ENCODE measurements at regions not wholly inside any gene's neighbourhood (a gene's known extent, or its start where the extent isn't known, plus 50 kb on each side); places are given as distances from the start of the nearest gene placed in this dataset.

DNA sequence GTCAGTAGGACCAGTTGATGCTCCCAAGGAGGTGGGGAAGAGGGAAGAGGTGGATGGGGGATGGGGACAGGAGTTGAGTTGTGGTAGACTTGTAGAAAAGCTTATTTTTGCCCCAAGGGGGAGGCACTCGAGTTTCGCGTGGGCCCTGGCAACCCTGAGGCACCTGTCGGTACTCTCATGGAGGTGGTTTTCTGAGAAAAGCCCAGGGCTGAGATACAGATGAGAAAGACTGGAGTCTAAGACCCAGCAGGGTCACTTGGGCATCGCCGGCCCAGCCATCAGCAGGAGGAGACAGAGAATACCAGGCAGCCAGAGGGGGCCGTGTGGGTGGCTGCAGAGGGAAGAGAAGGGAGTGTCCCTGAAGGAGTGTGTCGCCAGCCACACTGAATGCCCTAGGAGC lies 57.7 kb upstream of the HPCAL1 start (continued):
- TF ChIP-seq, protein P1, sequence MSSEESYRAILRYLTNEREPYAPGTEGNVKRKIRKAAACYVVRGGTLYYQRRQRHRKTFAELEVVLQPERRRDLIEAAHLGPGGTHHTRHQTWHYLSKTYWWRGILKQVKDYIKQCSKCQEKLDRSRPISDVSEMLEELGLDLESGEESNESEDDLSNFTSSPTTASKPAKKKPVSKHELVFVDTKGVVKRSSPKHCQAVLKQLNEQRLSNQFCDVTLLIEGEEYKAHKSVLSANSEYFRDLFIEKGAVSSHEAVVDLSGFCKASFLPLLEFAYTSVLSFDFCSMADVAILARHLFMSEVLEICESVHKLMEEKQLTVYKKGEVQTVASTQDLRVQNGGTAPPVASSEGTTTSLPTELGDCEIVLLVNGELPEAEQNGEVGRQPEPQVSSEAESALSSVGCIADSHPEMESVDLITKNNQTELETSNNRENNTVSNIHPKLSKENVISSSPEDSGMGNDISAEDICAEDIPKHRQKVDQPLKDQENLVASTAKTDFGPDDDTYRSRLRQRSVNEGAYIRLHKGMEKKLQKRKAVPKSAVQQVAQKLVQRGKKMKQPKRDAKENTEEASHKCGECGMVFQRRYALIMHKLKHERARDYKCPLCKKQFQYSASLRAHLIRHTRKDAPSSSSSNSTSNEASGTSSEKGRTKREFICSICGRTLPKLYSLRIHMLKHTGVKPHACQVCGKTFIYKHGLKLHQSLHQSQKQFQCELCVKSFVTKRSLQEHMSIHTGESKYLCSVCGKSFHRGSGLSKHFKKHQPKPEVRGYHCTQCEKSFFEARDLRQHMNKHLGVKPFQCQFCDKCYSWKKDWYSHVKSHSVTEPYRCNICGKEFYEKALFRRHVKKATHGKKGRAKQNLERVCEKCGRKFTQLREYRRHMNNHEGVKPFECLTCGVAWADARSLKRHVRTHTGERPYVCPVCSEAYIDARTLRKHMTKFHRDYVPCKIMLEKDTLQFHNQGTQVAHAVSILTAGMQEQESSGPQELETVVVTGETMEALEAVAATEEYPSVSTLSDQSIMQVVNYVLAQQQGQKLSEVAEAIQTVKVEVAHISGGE (CRISPR knock-in tag; IDR thresholded peaks at IDR 0.05): no peak

DNA sequence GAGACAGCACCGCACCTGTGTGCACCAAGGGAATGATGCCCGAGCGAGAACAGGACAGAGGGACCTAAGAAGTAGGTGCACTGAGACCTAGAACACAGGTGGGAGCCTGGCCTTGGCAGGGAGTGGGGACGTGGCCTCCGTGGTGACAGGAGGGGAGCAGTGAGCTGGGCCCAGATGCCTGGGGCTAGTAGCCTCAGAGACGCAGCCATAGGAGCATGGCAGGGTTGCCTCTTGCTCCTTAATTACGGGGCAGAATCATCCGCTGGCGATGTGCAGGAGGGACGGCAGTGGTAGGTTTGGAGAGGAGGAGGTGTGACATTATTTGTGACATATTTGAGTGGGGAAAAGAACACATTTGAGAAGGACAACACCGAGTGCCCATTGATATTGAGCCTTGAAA lies 57.0 kb upstream of the HPCAL1 start:
- no peak for DNase-seq (ENCODE audit: extremely low read depth in 1 of 4, low spot score in 3 of 4)
- no peak for ATAC-seq
- Histone ChIP-seq H3K79me2 (ENCODE audit: control insufficient read depth, insufficient read depth, low read length) (no peaks in the 10 kb centered on the region), H3K9me3 (replicated peaks; ENCODE audit: control insufficient read depth, insufficient read depth, low read depth, low read length) (peaks cover 5% of the 10 kb centered on the region), H4K20me1 (replicated peaks; ENCODE audit: control insufficient read depth, insufficient read depth, low read length) (no peaks in the 10 kb centered on the region), H3K9ac (ENCODE audit: insufficient read depth in 1 of 2, low read depth in 2 of 2, low read length in 2 of 2) (no peak overlapping the region), H3K27me3 (ENCODE audit: control insufficient read depth in 2 of 2, insufficient read depth in 2 of 2, low read length in 2 of 2) (peaks cover 8 to 29% of the 10 kb centered on the region in 2 experiments; a peak in 4 of 5 replicates), H3K4me2 (ENCODE audit: insufficient read depth, low read length) (no peak overlapping the region), H3K36me3 (ENCODE audit: control insufficient read depth, insufficient read depth, low read length) (no peaks in the 10 kb centered on the region), H3K27ac (ENCODE audit: extremely low read depth, low read depth, low read length) (no peak overlapping the region), H3K4me1 (replicated peaks in 1 of 2; ENCODE audit: control insufficient read depth in 2 of 2, insufficient read depth in 2 of 2, low read length in 2 of 2) (peaks cover 0 to 6% of the 10 kb centered on the region in 2 experiments; a peak in 2 of 5 replicates), H2AFZ (ENCODE audit: low read depth, low read length) (no peak overlapping the region), H3K9me1 (ENCODE audit: control insufficient read depth, insufficient read depth, low read length) (no peaks in the 10 kb centered on the region), H3K4me3 (no peak overlapping the region)
- BruUV-seq (replicated peaks): no TSS peak
- in situ Hi-C loops (cut with MboI): no loop called here
- no peak for TF ChIP-seq LCOR (CRISPR knock-in tag; IDR thresholded peaks at IDR 0.05)
- TF ChIP-seq SMAD4 (CRISPR knock-in tag; conservative IDR thresholded peaks at IDR 0.05): no peak
- TF ChIP-seq FUS (optimal IDR thresholded peaks at IDR 0.05; ENCODE audit: low read depth, low read length): no peak
- no peak for TF ChIP-seq KDM4B (IDR thresholded peaks at IDR 0.05; ENCODE audit: borderline replicate concordance in 2 of 2, low read depth in 1 of 2)
- no peak for TF ChIP-seq ARID2 (IDR thresholded peaks at IDR 0.05)
- TF ChIP-seq E2F3 (CRISPR knock-in tag; IDR thresholded peaks at IDR 0.05): no peak
- TF ChIP-seq SPI1 (IDR thresholded peaks at IDR 0.05; ENCODE audit: borderline replicate concordance, low read depth, low read length): no peak
- TF ChIP-seq, protein P2, sequence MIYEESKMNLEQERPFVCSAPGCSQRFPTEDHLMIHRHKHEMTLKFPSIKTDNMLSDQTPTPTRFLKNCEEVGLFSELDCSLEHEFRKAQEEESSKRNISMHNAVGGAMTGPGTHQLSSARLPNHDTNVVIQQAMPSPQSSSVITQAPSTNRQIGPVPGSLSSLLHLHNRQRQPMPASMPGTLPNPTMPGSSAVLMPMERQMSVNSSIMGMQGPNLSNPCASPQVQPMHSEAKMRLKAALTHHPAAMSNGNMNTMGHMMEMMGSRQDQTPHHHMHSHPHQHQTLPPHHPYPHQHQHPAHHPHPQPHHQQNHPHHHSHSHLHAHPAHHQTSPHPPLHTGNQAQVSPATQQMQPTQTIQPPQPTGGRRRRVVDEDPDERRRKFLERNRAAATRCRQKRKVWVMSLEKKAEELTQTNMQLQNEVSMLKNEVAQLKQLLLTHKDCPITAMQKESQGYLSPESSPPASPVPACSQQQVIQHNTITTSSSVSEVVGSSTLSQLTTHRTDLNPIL (CRISPR knock-in tag; IDR thresholded peaks at IDR 0.05): no peak
- TF ChIP-seq HMG20B (CRISPR knock-in tag; IDR thresholded peaks at IDR 0.05): no peak
- no peak for TF ChIP-seq ZNF699 (CRISPR knock-in tag; IDR thresholded peaks at IDR 0.05; ENCODE audit: insufficient replicate concordance)
- TF ChIP-seq, protein P3, sequence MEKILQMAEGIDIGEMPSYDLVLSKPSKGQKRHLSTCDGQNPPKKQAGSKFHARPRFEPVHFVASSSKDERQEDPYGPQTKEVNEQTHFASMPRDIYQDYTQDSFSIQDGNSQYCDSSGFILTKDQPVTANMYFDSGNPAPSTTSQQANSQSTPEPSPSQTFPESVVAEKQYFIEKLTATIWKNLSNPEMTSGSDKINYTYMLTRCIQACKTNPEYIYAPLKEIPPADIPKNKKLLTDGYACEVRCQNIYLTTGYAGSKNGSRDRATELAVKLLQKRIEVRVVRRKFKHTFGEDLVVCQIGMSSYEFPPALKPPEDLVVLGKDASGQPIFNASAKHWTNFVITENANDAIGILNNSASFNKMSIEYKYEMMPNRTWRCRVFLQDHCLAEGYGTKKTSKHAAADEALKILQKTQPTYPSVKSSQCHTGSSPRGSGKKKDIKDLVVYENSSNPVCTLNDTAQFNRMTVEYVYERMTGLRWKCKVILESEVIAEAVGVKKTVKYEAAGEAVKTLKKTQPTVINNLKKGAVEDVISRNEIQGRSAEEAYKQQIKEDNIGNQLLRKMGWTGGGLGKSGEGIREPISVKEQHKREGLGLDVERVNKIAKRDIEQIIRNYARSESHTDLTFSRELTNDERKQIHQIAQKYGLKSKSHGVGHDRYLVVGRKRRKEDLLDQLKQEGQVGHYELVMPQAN (IDR thresholded peaks at IDR 0.05; ENCODE audit: borderline replicate concordance): no peak
- TF ChIP-seq, protein P4, sequence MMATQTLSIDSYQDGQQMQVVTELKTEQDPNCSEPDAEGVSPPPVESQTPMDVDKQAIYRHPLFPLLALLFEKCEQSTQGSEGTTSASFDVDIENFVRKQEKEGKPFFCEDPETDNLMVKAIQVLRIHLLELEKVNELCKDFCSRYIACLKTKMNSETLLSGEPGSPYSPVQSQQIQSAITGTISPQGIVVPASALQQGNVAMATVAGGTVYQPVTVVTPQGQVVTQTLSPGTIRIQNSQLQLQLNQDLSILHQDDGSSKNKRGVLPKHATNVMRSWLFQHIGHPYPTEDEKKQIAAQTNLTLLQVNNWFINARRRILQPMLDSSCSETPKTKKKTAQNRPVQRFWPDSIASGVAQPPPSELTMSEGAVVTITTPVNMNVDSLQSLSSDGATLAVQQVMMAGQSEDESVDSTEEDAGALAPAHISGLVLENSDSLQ (IDR thresholded peaks at IDR 0.05): no peak
- CTCF ChIA-PET (ENCODE audit: low intra/inter-chr PET ratio): no interaction called here
- FAIRE-seq: no peak
- 11% methylated on average over 11 of the region's 11 CpGs for WGBS (ENCODE audit: insufficient coverage, low coverage, missing lambda C conversion rate)
- POLR2A ChIA-PET: interaction anchor here (0.6 to 2.5 kb wide), 2 partner anchors 10 to 12 kb away, joined by 3 to 7 read pairs; no protein-coding TSS in a partner anchor
- intact Hi-C loops (cut with micrococcal nuclease): no loop called here

Data from K562 (cell line).